IMR-90 (cell line): ENCODE measurements at regions not wholly inside any gene's neighbourhood (a gene's known extent, or its start where the extent isn't known, plus 50 kb on each side); places are given as distances from the start of the nearest gene placed in this dataset.

Experiments
- ATAC-seq: fragments of 200-7000 bp; cut with Tn5 transposase; 2 replicates; pipeline ENCODE4 v1.9.1; 2020; ENCODE audit warnings: low read depth, mild to moderate bottlenecking, moderate library complexity
- BruUV-seq: library from RNA; stranded (reverse); fragments of 400-500 nt; replicated peaks from 2 replicates; lab custom pipeline; 2021; lab: Mats Ljungman, UMichigan
- CTCF ChIA-PET: fragments of 300-600 bp; formaldehyde crosslinking; extraction: SDS; loops from one replicate; lab custom pipeline; 2021; ENCODE audit warnings: antibody characterized with exemption; lab: Yijun Ruan, JAX
- POLR2A ChIA-PET: fragments of 300-600 bp; sonication (Branson Sonifier 250); formaldehyde crosslinking; loops from one replicate; lab custom pipeline; 2022; ENCODE audit warnings: antibody characterized with exemption; ENCODE audit not compliant: unreplicated experiment; lab: Charles Lee
- DNase-seq: peaks from one replicate; pipeline ENCODE4 v3.0.0; 2013
- H2AFZ ChIP-seq: replicated peaks from 2 replicates; pipeline ENCODE3; 2013; ENCODE audit warnings: low read length, mild to moderate bottlenecking; ENCODE audit not compliant: poor library complexity
- H2AK5ac ChIP-seq: 2 replicates; pipeline ENCODE4 v1.6.1; 2013; ENCODE audit warnings: low read depth, low read length, inconsistent platforms
- H2AK9ac ChIP-seq: replicated peaks from 2 replicates; pipeline ENCODE3; 2013; ENCODE audit warnings: mild to moderate bottlenecking, low read depth, low read length, moderate library complexity; ENCODE audit not compliant: poor library complexity
- H2BK120ac ChIP-seq: 2 replicates; pipeline ENCODE4 v1.6.1; 2013; ENCODE audit warnings: low read depth, low read length, inconsistent platforms
- H2BK15ac ChIP-seq: 3 replicates; pipeline ENCODE4 v1.6.1; 2013; ENCODE audit warnings: low read depth, low read length, inconsistent platforms
- H2BK20ac ChIP-seq: 2 replicates; pipeline ENCODE4 v1.6.1; 2013; ENCODE audit warnings: low read depth, mild to moderate bottlenecking, inconsistent platforms, low read length, moderate library complexity
- H2BK5ac ChIP-seq: 2 replicates; pipeline ENCODE4 v1.6.1; 2013; ENCODE audit warnings: mild to moderate bottlenecking, low read depth, low read length, inconsistent platforms; ENCODE audit not compliant: poor library complexity, severe bottlenecking
- H3K14ac ChIP-seq: replicated peaks from 2 replicates; pipeline ENCODE4 v1.6.1; 2013; ENCODE audit warnings: low read depth, low read length, inconsistent platforms
- H3K18ac ChIP-seq: 2 replicates; pipeline ENCODE4 v1.6.1; 2013; ENCODE audit warnings: low read depth, low read length, control low read depth
- H3K23ac ChIP-seq: 2 replicates; pipeline ENCODE4 v1.6.1; 2013; ENCODE audit warnings: low read depth, low read length, inconsistent platforms
- H3K27ac ChIP-seq: 2 replicates; pipeline ENCODE4 v1.5.1; 2013; ENCODE audit warnings: mild to moderate bottlenecking, control low read depth, low read length; ENCODE audit not compliant: insufficient read depth
- H3K27me3 ChIP-seq: 2 replicates; pipeline ENCODE4 v1.6.1; 2013; ENCODE audit warnings: low read length; ENCODE audit not compliant: control insufficient read depth, insufficient read depth
- H3K36me3 ChIP-seq: 2 replicates; pipeline ENCODE4 v1.6.1; 2013; ENCODE audit warnings: low read length, mixed read lengths; ENCODE audit not compliant: control insufficient read depth, insufficient read depth
- H3K4ac ChIP-seq: 2 replicates; pipeline ENCODE4 v1.6.1; 2013; ENCODE audit warnings: low read depth, low read length, inconsistent platforms
- H3K4me1 ChIP-seq: 2 replicates; pipeline ENCODE4 v1.6.1; 2013; ENCODE audit warnings: low read length, mixed read lengths; ENCODE audit not compliant: control insufficient read depth, insufficient read depth
- H3K4me2 ChIP-seq: 2 replicates; pipeline ENCODE4 v1.6.1; 2013; ENCODE audit warnings: low read depth, mild to moderate bottlenecking, control low read depth, low read length, moderate library complexity
- H3K4me3 ChIP-seq: 2 replicates; pipeline ENCODE4 v1.5.1; 2013; ENCODE audit warnings: low read depth, mild to moderate bottlenecking, control low read depth, low read length, moderate library complexity; ENCODE audit not compliant: insufficient read depth
- H3K56ac ChIP-seq: 2 replicates; pipeline ENCODE4 v1.6.1; 2013; ENCODE audit warnings: low read length, inconsistent platforms; ENCODE audit not compliant: insufficient read depth; ENCODE audit errors: extremely low read depth
- H3K79me1 ChIP-seq, 2 experiments: 2 replicates each; pipeline ENCODE4 v1.6.1; 2013; ENCODE audit warnings: low read length in 2 of 2, inconsistent platforms in 1 of 2, low read depth in 1 of 2
- H3K9ac ChIP-seq: 2 replicates; pipeline ENCODE4 v1.6.1; 2013; ENCODE audit warnings: low read depth, low read length, control low read depth
- H3K9me1 ChIP-seq: 2 replicates; pipeline ENCODE4 v1.6.1; 2013; ENCODE audit warnings: low read length, inconsistent platforms; ENCODE audit not compliant: insufficient read depth
- H3K9me3 ChIP-seq: 2 replicates; pipeline ENCODE4 v1.6.1; 2013; ENCODE audit warnings: low read length; ENCODE audit not compliant: control insufficient read depth, insufficient read depth
- H4K20me1 ChIP-seq: 2 replicates; pipeline ENCODE4 v1.6.1; 2013; ENCODE audit warnings: low read length, inconsistent platforms; ENCODE audit not compliant: insufficient read depth
- H4K5ac ChIP-seq: 2 replicates; pipeline ENCODE4 v1.6.1; 2013; ENCODE audit warnings: mild to moderate bottlenecking, low read depth, low read length, control low read depth
- H4K8ac ChIP-seq, 2 experiments: 2 replicates each; pipeline ENCODE4 v1.6.1; 2013; ENCODE audit warnings: low read depth in 2 of 2, low read length in 2 of 2, control low read depth in 1 of 2, inconsistent platforms in 1 of 2
- H4K91ac ChIP-seq: 2 replicates; pipeline ENCODE4 v1.6.1; 2013; ENCODE audit warnings: low read depth, low read length, inconsistent platforms; ENCODE audit not compliant: insufficient read depth
- FOS ChIP-seq: fragments of 150-350 bp; IDR thresholded peaks from 2 replicates; pipeline ENCODE4 v1.6.1; 2016; ENCODE audit warnings: low read depth, low read length
- MAFK ChIP-seq: IDR thresholded peaks from 2 replicates; pipeline ENCODE4 v1.6.1; 2012; ENCODE audit warnings: low read depth, low read length, improper control_type of control experiment
- WGBS, 2 experiments: methylation state at CpG; one replicate each; pipeline versions ENCODE4 v1.1.5 to v1.1.7; 2013; ENCODE audit warnings: missing lambda C conversion rate in 2 of 2; ENCODE audit not compliant: insufficient read length in 1 of 2; ENCODE audit errors: extremely low coverage in 2 of 2; 5-methylcytosine and 5-hydroxymethylcytosine counted together
- dilution Hi-C: fragments of 300-500 bp; cut with HindIII; formaldehyde crosslinking; loops from one replicate; pipeline ENCODE4 v1.14.3; 2018; ENCODE audit warnings: low sequenced_read_pairs; ENCODE audit not compliant: unreplicated experiment
- in situ Hi-C: fragments of 300-500 bp; cut with MboI; formaldehyde crosslinking; loops from 3 replicates; pipeline ENCODE4 v1.14.3; 2019; ENCODE audit warnings: low sequenced_read_pairs, inconsistent platforms, mixed read lengths
- intact Hi-C: fragments of 100-400 bp; cut with micrococcal nuclease; formaldehyde crosslinking; loops from 2 replicates; pipeline ENCODE4 v1.10.0; 2022

DNA sequence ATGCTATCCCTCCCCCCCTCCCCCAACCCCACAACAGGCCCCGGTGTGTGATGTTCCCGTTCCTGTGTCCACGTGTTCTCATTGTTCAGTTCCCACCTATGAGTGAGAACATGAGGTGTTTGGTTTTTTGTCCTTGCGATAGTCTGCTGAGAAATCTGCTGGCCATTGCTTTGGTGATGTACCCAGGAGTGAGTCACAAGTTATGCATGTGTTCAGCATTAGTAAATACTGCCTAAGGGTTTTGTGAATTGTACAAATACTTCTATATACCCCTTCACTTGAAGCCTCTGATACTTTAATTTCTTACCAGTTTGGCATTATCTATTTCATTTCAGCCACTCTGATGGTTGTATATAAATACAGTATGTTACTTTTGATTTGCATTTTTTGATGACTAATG lies 711.3 kb upstream of the GJE1 start:
- in situ Hi-C loops (no loop called here), dilution Hi-C loops (no loop called here), intact Hi-C loops (no loop called here)
- H3K79me1 ChIP-seq: no peaks in the 10 kb centered on the region
- POLR2A ChIA-PET: no interaction called here
- no peaks in the 10 kb centered on the region for H3K27me3 ChIP-seq
- H3K56ac ChIP-seq: no peak overlapping the region
- no peaks in the 10 kb centered on the region for H3K9me3 ChIP-seq
- H2AK9ac ChIP-seq: no peak overlapping the region
- no peak overlapping the region for H3K9ac ChIP-seq
- peak; percentile 98 for ATAC-seq
- TF ChIP-seq MAFK (no peak), FOS (peak; percentile 54; the same call in 1 of the 2 replicates)
- H2BK120ac ChIP-seq: no peak overlapping the region
- H2BK5ac ChIP-seq: peak overlapping the region; percentile 23
- no peak overlapping the region for H3K18ac ChIP-seq
- H3K4me2 ChIP-seq: no peak overlapping the region
- H3K4me1 ChIP-seq: no peaks in the 10 kb centered on the region
- BruUV-seq: no TSS peak
- peak; percentile 85 for DNase-seq
- H3K4me3 ChIP-seq: no peak overlapping the region
- CTCF ChIA-PET: no interaction called here
- H2AK5ac ChIP-seq: no peak overlapping the region
- no peak overlapping the region for H4K91ac ChIP-seq
- no peak overlapping the region for H3K27ac ChIP-seq
- H4K5ac ChIP-seq: no peak overlapping the region
- H3K14ac ChIP-seq: no peak overlapping the region
- H4K20me1 ChIP-seq: no peaks in the 10 kb centered on the region
- no peak overlapping the region for H2BK15ac ChIP-seq
- no peak overlapping the region for H3K23ac ChIP-seq
- no CpG with 5 or more reads among the region's 4 CpGs for WGBS, 2 experiments
- H4K8ac ChIP-seq: no peak overlapping the region
- no peak overlapping the region for H3K4ac ChIP-seq
- H2AFZ ChIP-seq: no peak overlapping the region
- no peak overlapping the region for H2BK20ac ChIP-seq
- H3K36me3 ChIP-seq: no peaks in the 10 kb centered on the region
- H3K9me1 ChIP-seq: no peaks in the 10 kb centered on the region
